Skeletal muscle tissue (tissue), 3 donors: ENCODE measurements at regions not wholly inside any gene's neighbourhood (a gene's known extent, or its start where the extent isn't known, plus 50 kb on each side); places are given as distances from the start of the nearest gene placed in this dataset.

Experiments
- H3K27ac ChIP-seq: one replicate; pipeline ENCODE4 v1.7.0; 2013; ENCODE audit warnings: mild to moderate bottlenecking, low read depth, low read length, inconsistent platforms
- H3K27me3 ChIP-seq, 3 donors: one replicate each; pipeline ENCODE4 v1.7.0; 2013; ENCODE audit warnings: low read length in 3 of 3; ENCODE audit not compliant: control insufficient read depth in 3 of 3, insufficient read depth in 3 of 3
- H3K36me3 ChIP-seq, 3 donors: one replicate each; pipeline ENCODE4 v1.7.0; 2013; ENCODE audit warnings: low read length in 3 of 3; ENCODE audit not compliant: control insufficient read depth in 3 of 3, insufficient read depth in 3 of 3
- H3K4me1 ChIP-seq, 3 donors: one replicate each; pipeline ENCODE4 v1.7.0; 2013; ENCODE audit warnings: low read length in 3 of 3, mild to moderate bottlenecking in 3 of 3; ENCODE audit not compliant: control insufficient read depth in 3 of 3, insufficient read depth in 3 of 3
- H3K4me3 ChIP-seq, 3 donors: one replicate each; pipeline ENCODE4 v1.7.0; 2013; ENCODE audit warnings: low read length in 3 of 3
- H3K9ac ChIP-seq, 3 donors: one replicate each; pipeline ENCODE4 v1.7.0; 2013; ENCODE audit warnings: low read length in 3 of 3, mild to moderate bottlenecking in 3 of 3, moderate library complexity in 2 of 3, low read depth in 1 of 3
- H3K9me3 ChIP-seq, 3 donors: one replicate each; pipeline ENCODE4 v1.7.0; 2013; ENCODE audit warnings: low read length in 3 of 3; ENCODE audit not compliant: control insufficient read depth in 3 of 3
- donor health status: Osteomylitis.

DNA sequence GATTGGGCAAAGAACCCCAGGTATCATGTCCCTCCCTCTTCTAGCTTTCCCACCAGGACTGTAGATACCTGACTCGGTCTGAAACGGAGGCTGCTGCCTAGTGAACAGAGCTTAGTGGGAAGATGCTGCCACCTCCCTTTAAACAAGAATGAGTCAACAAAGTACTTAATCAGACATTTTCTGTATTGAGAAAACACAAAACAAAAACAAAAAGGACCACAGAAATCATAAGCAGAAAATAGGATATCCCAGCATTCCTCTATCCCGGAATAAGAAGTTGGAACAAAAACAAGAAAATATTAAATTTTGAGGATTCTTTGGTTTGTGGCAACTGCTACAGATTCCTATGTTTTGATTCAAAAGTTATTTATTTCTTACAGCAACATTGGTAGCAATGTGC, 51.7 kb upstream of the COL8A1 start:
- Histone ChIP-seq H3K4me3 (no peak overlapping the region), H3K9ac (no peak overlapping the region), H3K36me3 (no peaks in the 10 kb centered on the region), H3K27me3 (no peaks in the 10 kb centered on the region), H3K4me1 (no peaks in the 10 kb centered on the region), H3K27ac (no peak overlapping the region), H3K9me3 (no peaks in the 10 kb centered on the region)

DNA sequence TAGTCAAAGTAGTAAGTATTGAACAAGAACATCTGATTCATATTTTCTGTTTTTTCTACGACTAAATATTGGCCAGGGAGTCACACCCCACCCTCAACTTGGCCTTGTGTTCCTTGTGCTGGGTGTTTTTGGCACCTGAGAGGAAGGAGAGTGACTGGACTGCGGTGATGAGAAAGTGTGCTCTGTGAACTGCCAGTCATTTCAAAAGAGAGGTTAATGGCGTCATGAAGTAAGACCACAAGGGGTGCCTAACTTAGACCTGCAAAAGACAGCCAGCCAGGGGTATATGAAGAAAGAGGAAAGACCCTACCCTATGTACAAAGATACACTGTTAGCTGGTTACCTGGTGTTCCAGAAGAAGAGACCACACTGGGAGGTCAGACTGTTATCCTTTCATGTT, 58.4 kb upstream of the COL8A1 start:
- no peak overlapping the region for H3K27ac ChIP-seq
- no peaks in the 10 kb centered on the region for H3K9me3 ChIP-seq
- no peak overlapping the region for H3K9ac ChIP-seq
- H3K4me1 ChIP-seq, result no peaks in the 10 kb centered on the region
- H3K4me3 ChIP-seq, result no peak overlapping the region
- peaks cover 0 to 2% (median 0%) of the 10 kb centered on the region in 3 donors for H3K27me3 ChIP-seq
- H3K36me3 ChIP-seq, result no peaks in the 10 kb centered on the region

DNA sequence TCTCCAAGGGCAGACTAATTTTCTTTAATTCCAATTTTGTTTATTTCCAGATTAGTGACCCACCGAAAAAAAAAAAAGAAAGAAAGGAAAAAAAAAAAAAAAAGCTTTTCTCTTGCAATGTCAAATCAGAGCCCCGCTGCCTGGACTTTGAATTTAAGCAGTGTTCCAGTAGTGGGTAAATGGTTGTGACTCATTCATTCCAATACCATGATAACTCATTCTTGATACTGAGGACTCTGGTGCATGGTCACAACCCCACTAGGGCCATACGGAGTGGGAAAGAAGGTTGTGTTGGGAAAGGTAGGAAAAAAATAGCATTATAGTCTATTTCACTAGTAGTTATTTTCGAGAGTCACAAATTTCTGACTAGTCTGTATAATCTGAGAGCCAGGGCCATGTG, 59.1 kb upstream of the COL8A1 start:
- no peak overlapping the region for H3K4me3 ChIP-seq
- no peaks in the 10 kb centered on the region for H3K4me1 ChIP-seq
- peaks cover 0 to 2% (median 0%) of the 10 kb centered on the region in 3 donors for H3K27me3 ChIP-seq
- no peaks in the 10 kb centered on the region for H3K36me3 ChIP-seq
- H3K9ac ChIP-seq, result no peak overlapping the region
- no peak overlapping the region for H3K27ac ChIP-seq
- H3K9me3 ChIP-seq, result no peaks in the 10 kb centered on the region

DNA sequence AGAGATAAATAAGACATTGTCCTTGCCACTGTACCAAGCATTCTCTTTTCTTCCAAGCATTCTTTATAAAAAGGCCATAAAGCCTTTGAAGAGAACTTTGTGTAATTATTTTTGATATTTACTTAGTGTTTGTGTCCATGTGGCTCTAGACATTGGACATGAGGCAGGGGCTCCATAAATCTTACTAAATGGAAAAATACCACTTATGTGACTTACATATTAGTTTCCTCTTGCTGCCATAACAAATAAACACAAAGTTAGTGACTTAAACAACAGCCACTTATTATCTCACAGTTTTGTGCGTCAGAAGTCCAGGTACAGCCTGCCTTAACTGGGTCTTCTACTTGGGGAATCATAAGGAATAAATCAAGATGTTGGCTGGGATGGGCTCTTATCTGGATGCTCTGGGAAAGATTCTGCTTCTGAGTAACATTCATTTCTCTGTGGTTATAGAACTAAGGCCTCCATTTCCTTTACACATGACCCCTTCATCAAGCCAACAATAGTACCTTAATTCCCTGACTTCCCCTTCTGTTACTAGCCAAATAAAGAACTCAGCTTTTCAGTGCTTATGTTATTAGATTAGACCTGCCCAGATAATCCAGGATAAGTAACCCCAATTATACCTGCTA, 59.9 kb upstream of the COL8A1 start:
- H3K4me3 ChIP-seq, result no peak overlapping the region
- H3K9me3 ChIP-seq, result no peaks in the 10 kb centered on the region
- H3K4me1 ChIP-seq, result no peaks in the 10 kb centered on the region
- no peaks in the 10 kb centered on the region for H3K36me3 ChIP-seq
- no peak overlapping the region for H3K9ac ChIP-seq
- H3K27ac ChIP-seq, result no peak overlapping the region
- H3K27me3 ChIP-seq, result peaks cover 0 to 2% (median 0%) of the 10 kb centered on the region in 3 donors

DNA sequence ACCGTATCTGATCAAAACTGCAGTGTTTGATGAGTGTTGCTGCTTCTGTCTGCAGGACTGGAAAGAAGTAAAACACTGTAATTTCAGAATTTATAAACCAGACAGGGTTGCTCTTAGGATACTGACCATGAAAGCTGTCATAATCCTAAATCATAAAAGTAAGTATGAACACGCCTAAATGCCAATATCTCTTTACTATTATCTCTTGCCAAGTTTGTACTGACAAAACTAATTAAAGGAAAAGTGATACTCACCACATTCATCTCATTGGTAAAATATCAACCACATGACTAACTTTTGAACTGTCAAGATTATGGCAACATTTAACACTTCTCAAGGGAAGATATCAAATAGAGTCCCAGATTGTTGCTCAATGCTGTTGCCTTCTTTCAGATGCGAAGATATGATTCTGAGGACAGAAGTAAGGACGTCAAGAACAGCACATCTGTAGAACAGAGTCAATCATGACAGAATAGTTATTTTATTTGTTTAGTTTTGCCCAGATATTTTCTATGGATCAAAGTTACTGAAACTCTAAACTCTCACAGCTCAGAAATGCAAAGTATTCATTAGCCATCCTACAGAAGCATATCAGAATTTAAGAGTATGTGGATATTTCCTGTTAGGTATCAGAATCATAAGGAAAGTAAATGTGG, 61.4 kb upstream of the COL8A1 start:
- no peak overlapping the region for H3K4me3 ChIP-seq
- H3K4me1 ChIP-seq, result no peaks in the 10 kb centered on the region
- H3K36me3 ChIP-seq, result no peaks in the 10 kb centered on the region
- H3K27me3 ChIP-seq, result peaks cover 0 to 2% (median 0%) of the 10 kb centered on the region in 3 donors
- H3K9me3 ChIP-seq, result no peaks in the 10 kb centered on the region
- no peak overlapping the region for H3K9ac ChIP-seq
- H3K27ac ChIP-seq, result no peak overlapping the region

DNA sequence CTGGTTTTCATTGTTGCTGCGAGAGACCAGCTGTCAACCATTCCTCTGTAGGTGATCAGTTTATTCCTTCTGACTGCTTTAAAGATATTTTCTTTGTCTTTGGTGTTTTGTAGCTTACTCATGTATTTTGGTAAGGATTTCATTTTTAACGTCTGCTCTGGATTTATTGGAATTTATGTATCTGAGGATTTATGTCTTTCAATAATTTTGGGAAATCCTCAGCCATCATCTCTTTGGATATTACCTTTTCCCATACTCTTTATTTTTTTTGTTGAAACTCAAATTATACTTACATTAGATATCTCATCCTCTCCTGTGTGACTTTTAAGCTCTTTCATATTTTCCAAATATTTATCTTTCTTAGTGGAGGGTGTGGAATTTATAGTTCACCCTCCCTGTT, 62.7 kb upstream of the COL8A1 start:
- no peaks in the 10 kb centered on the region for H3K4me1 ChIP-seq
- no peaks in the 10 kb centered on the region for H3K9me3 ChIP-seq
- no peak overlapping the region for H3K9ac ChIP-seq
- no peak overlapping the region for H3K4me3 ChIP-seq
- no peak overlapping the region for H3K27ac ChIP-seq
- peaks cover 0 to 2% (median 0%) of the 10 kb centered on the region in 3 donors for H3K27me3 ChIP-seq
- H3K36me3 ChIP-seq, result no peaks in the 10 kb centered on the region

DNA sequence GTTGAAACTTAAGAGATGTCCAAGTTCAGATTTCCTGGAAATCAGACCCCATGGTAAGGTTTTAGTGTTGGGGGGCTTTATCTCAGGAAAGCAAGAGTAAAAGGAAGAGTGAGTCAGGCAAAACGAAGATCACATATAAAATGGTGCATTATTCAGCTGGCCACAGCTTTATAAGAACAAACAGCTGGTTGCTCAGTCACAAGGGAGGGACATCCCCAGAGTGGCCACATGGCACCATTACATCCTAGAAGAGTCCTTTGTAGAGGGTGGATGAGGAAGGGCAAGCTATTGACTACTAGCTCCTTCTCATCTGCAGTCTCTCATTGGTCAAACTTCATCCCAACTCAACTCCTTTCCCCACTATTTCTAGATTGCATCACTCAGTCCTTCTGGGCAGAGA, 68.3 kb upstream of the COL8A1 start:
- Histone ChIP-seq H3K4me3 (no peak overlapping the region), H3K9me3 (no peaks in the 10 kb centered on the region), H3K4me1 (no peaks in the 10 kb centered on the region), H3K9ac (no peak overlapping the region), H3K27me3 (no peaks in the 10 kb centered on the region), H3K36me3 (no peaks in the 10 kb centered on the region), H3K27ac (no peak overlapping the region)

DNA sequence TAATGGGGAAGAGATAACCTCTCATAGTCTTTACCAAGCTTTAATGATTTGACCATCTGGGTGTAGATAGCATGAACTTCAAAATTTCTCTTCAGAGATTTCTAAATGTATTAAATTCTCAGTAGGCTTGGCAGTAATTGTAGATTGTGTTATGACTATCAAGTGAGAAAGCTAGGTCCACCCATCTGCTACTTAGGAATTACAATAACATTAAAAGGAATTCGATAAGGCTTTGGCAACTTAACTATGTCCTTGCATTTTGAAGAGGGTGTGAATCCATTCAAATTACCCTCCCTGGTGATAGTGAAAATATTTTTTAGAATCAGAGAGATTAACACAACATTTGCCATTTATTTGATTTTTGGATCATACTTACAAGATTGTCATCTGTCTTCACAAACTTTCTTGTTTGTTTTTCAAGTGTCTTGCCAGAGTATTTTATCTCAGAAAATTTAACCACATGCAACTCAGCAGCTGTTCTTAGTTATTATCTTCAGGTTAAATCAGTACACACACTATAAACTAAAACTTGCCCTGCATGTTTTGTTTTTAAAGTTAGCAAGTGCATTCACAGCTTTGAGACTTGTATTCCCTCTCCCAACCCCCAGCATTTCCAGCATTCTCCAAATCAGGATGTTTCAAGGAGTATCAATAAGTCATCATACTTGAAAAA, 69.6 kb upstream of the COL8A1 start:
- H3K4me1 ChIP-seq, result no peaks in the 10 kb centered on the region
- H3K27me3 ChIP-seq, result no peaks in the 10 kb centered on the region
- no peaks in the 10 kb centered on the region for H3K9me3 ChIP-seq
- H3K9ac ChIP-seq, result no peak overlapping the region
- no peak overlapping the region for H3K4me3 ChIP-seq
- H3K27ac ChIP-seq, result no peak overlapping the region
- no peaks in the 10 kb centered on the region for H3K36me3 ChIP-seq

DNA sequence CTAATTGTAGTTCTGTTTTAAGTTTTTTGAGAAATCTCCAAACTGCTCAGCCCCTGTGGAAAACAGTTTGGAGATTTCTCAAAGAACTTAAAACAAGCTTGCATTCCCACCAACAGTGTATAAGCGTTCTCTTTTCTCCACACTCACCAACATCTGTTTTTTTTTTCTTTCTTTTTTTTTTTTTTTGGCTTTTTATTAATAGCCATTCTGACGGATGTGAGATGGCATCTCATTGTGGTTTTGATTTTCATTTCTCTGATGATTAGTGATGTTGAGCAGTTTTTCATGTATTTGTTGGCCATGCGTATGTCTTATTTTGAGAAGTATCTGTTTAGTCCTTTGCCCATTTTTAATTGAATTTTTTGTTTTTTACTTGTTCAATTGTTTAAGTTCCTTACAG, 73.1 kb upstream of the COL8A1 start:
- Histone ChIP-seq H3K4me1 (no peaks in the 10 kb centered on the region), H3K27ac (no peak overlapping the region), H3K9me3 (no peaks in the 10 kb centered on the region), H3K36me3 (no peaks in the 10 kb centered on the region), H3K4me3 (no peak overlapping the region), H3K27me3 (no peaks in the 10 kb centered on the region), H3K9ac (no peak overlapping the region)

DNA sequence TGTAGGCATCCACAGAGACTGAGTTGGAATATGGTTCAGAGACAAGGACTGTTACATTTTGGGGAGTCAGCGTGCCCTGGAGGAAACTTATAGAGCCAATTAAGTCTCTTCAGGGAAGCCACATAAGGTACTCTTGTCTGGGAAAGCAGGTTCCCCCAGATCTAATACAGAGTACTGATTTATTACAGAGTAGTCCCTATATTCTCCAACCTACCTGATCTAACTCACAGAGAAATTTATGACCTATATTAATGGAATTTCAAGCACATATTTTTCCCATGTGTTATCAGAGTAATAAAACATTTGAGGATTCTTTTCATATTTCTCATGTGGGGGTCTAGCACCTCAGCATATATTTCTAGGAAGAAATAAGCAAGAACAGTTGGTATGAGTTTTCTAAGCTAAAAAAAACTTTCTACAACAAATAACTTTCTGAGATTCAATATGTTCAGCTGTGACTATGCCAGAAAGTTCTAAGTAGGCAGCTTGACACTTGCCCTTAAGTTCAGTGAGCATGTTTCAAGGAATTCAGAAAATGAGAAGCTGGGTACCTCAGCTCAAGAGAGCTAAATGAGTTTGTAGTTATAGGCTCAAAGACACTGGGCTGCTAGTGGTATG, 75.3 kb upstream of the COL8A1 start:
- no peak overlapping the region for H3K27ac ChIP-seq
- H3K27me3 ChIP-seq, result no peaks in the 10 kb centered on the region
- no peak overlapping the region for H3K9ac ChIP-seq
- H3K9me3 ChIP-seq, result no peaks in the 10 kb centered on the region
- H3K36me3 ChIP-seq, result no peaks in the 10 kb centered on the region
- H3K4me3 ChIP-seq, result no peak overlapping the region
- H3K4me1 ChIP-seq, result no peaks in the 10 kb centered on the region
